GM18508 (cell line): ENCODE measurements at regions not wholly inside any gene's neighbourhood (a gene's known extent, or its start where the extent isn't known, plus 50 kb on each side); places are given as distances from the start of the nearest gene placed in this dataset.

Experiments
- ATAC-seq: cut with Tn5 transposase; IDR thresholded peaks from one replicate; pipeline ENCODE4 v1.9.1; 2021; ENCODE audit warnings: moderate number of reproducible peaks; ENCODE audit not compliant: insufficient read depth, unreplicated experiment

GRCh38 chr11:45061641-45062040 lies 84.8 kb upstream of the PRDM11 start:
- ATAC-seq = no peak

GRCh38 chr11:45062115-45062514 lies 84.3 kb upstream of the PRDM11 start:
- ATAC-seq = no peak

- no peak for ATAC-seq
These were observed 83.3 kb upstream of the PRDM11 start for GRCh38 chr11:45062974-45063635.

- ATAC-seq = no peak
These were observed 82.8 kb upstream of the PRDM11 start for GRCh38 chr11:45063669-45064068.

- ATAC-seq = no peak
These were observed 78.5 kb upstream of the PRDM11 start for GRCh38 chr11:45067966-45068365.

GRCh38 chr11:45071232-45071631 lies 75.2 kb upstream of the PRDM11 start:
- no peak for ATAC-seq

- ATAC-seq = no peak
These were observed 72.7 kb upstream of the PRDM11 start for GRCh38 chr11:45073685-45074141.

- no peak for ATAC-seq
These were observed 70.9 kb upstream of the PRDM11 start for GRCh38 chr11:45075519-45075918.

GRCh38 chr11:45075952-45076351 lies 70.5 kb upstream of the PRDM11 start:
- no peak for ATAC-seq

- no peak for ATAC-seq
These were observed 69.7 kb upstream of the PRDM11 start for GRCh38 chr11:45076761-45077160.

- no peak for ATAC-seq
These were observed 68.0 kb upstream of the PRDM11 start for GRCh38 chr11:45078236-45079074.

- ATAC-seq = no peak
These were observed 67.4 kb upstream of the PRDM11 start for GRCh38 chr11:45079075-45079444.

GRCh38 chr11:45079567-45079942 lies 66.9 kb upstream of the PRDM11 start:
- ATAC-seq = no peak

- peak; percentile 53 for ATAC-seq
These were observed 66.3 kb upstream of the PRDM11 start for GRCh38 chr11:45079943-45080719.

- no peak for ATAC-seq
These were observed 63.5 kb upstream of the PRDM11 start for GRCh38 chr11:45082744-45083543.

GRCh38 chr11:45083544-45084087 lies 62.8 kb upstream of the PRDM11 start:
- ATAC-seq = no peak

- no peak for ATAC-seq
These were observed 60.6 kb upstream of the PRDM11 start for GRCh38 chr11:45085646-45086501.

- ATAC-seq = no peak
These were observed 59.9 kb upstream of the PRDM11 start for GRCh38 chr11:45086526-45086925.
